SK-N-SH (cell line): ENCODE measurements at regions not wholly inside any gene's neighbourhood (a gene's known extent, or its start where the extent isn't known, plus 50 kb on each side); places are given as distances from the start of the nearest gene placed in this dataset.

Experiments used
- CTCF ChIA-PET: fragments of 300-600, 350-600 bp; formaldehyde crosslinking; extraction: SDS; loops from one replicate; lab custom pipeline; 2021; lab: Yijun Ruan, JAX
- POLR2A ChIA-PET: fragments of 350-600 bp; sonication (Branson Sonifier 250); formaldehyde crosslinking; extraction: SDS; loops from one replicate; lab custom pipeline; 2020; ENCODE audit warnings: antibody characterized with exemption, inconsistent platforms; lab: Yijun Ruan, JAX
- DNase-seq: peaks from one replicate; pipeline ENCODE4 v3.0.0; 2012
- H2AFZ ChIP-seq: fragments of 200-600 bp; sonication (generic); 2 replicates; pipeline ENCODE4 v1.8.1; 2016; ENCODE audit warnings: antibody characterized with exemption, mild to moderate bottlenecking, low read depth
- H3F3A ChIP-seq: fragments of 200-600 bp; sonication (generic); replicated peaks from 2 replicates; pipeline ENCODE3; 2016; ENCODE audit warnings: antibody characterized with exemption, mild to moderate bottlenecking; ENCODE audit not compliant: insufficient read depth
- H3K27ac ChIP-seq, 2 experiments: fragments of 200-500 bp in 1 of 2; fragments of 200-600 bp in 1 of 2; sonication (Bioruptor generic) in 1 of 2; sonication (generic), shearing (Covaris generic) in 1 of 2; 2 replicates each; pipeline versions ENCODE4 v1.5.1 to v1.6.1; 2014 to 2016; ENCODE audit warnings: low read depth in 2 of 2, inconsistent platforms in 1 of 2, low read length in 1 of 2, mild to moderate bottlenecking in 1 of 2, mixed read lengths in 1 of 2
- H3K27me3 ChIP-seq: fragments of 200-600 bp; sonication (generic), shearing (Covaris generic); 2 replicates; pipeline ENCODE4 v1.6.1; 2016; ENCODE audit warnings: mixed run types; ENCODE audit not compliant: insufficient read depth
- H3K36me3 ChIP-seq, 2 experiments: fragments of 200-500 bp in 1 of 2; fragments of 200-600 bp in 1 of 2; sonication (Bioruptor generic) in 1 of 2; sonication (generic) in 1 of 2; replicated peaks in 1 of 2; 2 replicates each; pipeline versions ENCODE3 to v1.5.1; 2014 to 2016; ENCODE audit warnings: low read length in 1 of 2, mild to moderate bottlenecking in 1 of 2; ENCODE audit not compliant: insufficient read depth in 2 of 2, control insufficient read depth in 1 of 2
- H3K4me1 ChIP-seq, 2 experiments: fragments of 200-500 bp in 1 of 2; fragments of 200-600 bp in 1 of 2; sonication (Bioruptor generic) in 1 of 2; sonication (generic), shearing (Covaris generic) in 1 of 2; 2 replicates each; pipeline versions ENCODE4 v1.5.1 to v1.6.1; 2014 to 2016; ENCODE audit warnings: low read depth in 1 of 2, low read length in 1 of 2, mixed run types in 1 of 2; ENCODE audit not compliant: insufficient read depth in 2 of 2, control insufficient read depth in 1 of 2
- H3K4me2 ChIP-seq: fragments of 200-600 bp; sonication (generic), shearing (Covaris generic); 2 replicates; pipeline ENCODE4 v1.6.1; 2017; ENCODE audit warnings: mixed run types
- H3K4me3 ChIP-seq, 2 experiments: fragments of 200-500 bp in 1 of 2; fragments of 200-600 bp in 1 of 2; sonication (Bioruptor generic) in 1 of 2; sonication (generic), shearing (Covaris generic) in 1 of 2; 2 replicates each; pipeline versions ENCODE4 v1.5.1 to v1.8.1; 2014 to 2016; ENCODE audit warnings: low read depth in 2 of 2, inconsistent platforms in 1 of 2, low read length in 1 of 2, mild to moderate bottlenecking in 1 of 2, mixed read lengths in 1 of 2, moderate library complexity in 1 of 2
- H3K79me2 ChIP-seq: fragments of 200-600 bp; sonication (generic); 2 replicates; pipeline ENCODE4 v1.8.1; 2017; ENCODE audit warnings: mild to moderate bottlenecking; ENCODE audit not compliant: insufficient read depth
- H3K9ac ChIP-seq: fragments of 200-600 bp; sonication (generic); 2 replicates; pipeline ENCODE4 v1.6.1; 2017; ENCODE audit warnings: mixed run types
- H3K9me2 ChIP-seq: fragments of 200-600 bp; sonication (generic); 2 replicates; pipeline ENCODE4 v1.6.1; 2017; ENCODE audit warnings: mixed run types
- H3K9me3 ChIP-seq: fragments of 200-600 bp; sonication (generic); 2 replicates; pipeline ENCODE4 v1.6.1; 2017; ENCODE audit warnings: mixed run types, mild to moderate bottlenecking, moderate library complexity
- H4K20me1 ChIP-seq: fragments of 200-600 bp; sonication (generic); 2 replicates; pipeline ENCODE4 v1.6.1; 2017; ENCODE audit warnings: mild to moderate bottlenecking, mixed run types; ENCODE audit not compliant: insufficient read depth
- CHD2 ChIP-seq: fragments of 150-350 bp; IDR thresholded peaks from 2 replicates; pipeline ENCODE4 v1.6.1; 2018; ENCODE audit warnings: low read length; ENCODE audit not compliant: partially characterized antibody
- ELF1 ChIP-seq: IDR thresholded peaks from 2 replicates; pipeline ENCODE4 v1.4.0; 2012
- FOSL2 ChIP-seq: IDR thresholded peaks from 2 replicates; pipeline ENCODE4 v1.4.0; 2012; ENCODE audit warnings: low read depth, mild to moderate bottlenecking, moderate library complexity, borderline replicate concordance
- FOXJ3 ChIP-seq: sonication (generic); formaldehyde crosslinking; IDR thresholded peaks from 2 replicates; pipeline ENCODE4 v1.5.1; 2020; ENCODE audit warnings: mild to moderate bottlenecking, missing genetic modification reagents
- FOXM1 ChIP-seq: IDR thresholded peaks from 2 replicates; pipeline ENCODE4 v1.4.0; 2012; ENCODE audit warnings: low read depth, mild to moderate bottlenecking
- GABPA ChIP-seq: IDR thresholded peaks from 2 replicates; pipeline ENCODE4 v1.4.0; 2012; ENCODE audit warnings: low read depth, mild to moderate bottlenecking
- JUND ChIP-seq: IDR thresholded peaks from 2 replicates; pipeline ENCODE4 v1.4.0; 2012
- NFIC ChIP-seq: IDR thresholded peaks from 2 replicates; pipeline ENCODE4 v1.4.0; 2012; ENCODE audit warnings: borderline replicate concordance
- NRF1 ChIP-seq: IDR thresholded peaks from 2 replicates; pipeline ENCODE4 v1.6.1; 2012; ENCODE audit warnings: low read depth, mild to moderate bottlenecking, low read length
- POLR2AphosphoS5 ChIP-seq: IDR thresholded peaks from 2 replicates; pipeline ENCODE4 v1.6.1; 2012; ENCODE audit warnings: low read depth, low read length
- RAD21 ChIP-seq: IDR thresholded peaks from 2 replicates; pipeline ENCODE4 v1.6.1; 2012; ENCODE audit warnings: mild to moderate bottlenecking, low read length
- RCOR1 ChIP-seq: fragments of 150-350 bp; IDR thresholded peaks from 2 replicates; pipeline ENCODE4 v1.6.1; 2017; ENCODE audit warnings: antibody characterized with exemption, low read length
- RXRA ChIP-seq: IDR thresholded peaks from 2 replicates; pipeline ENCODE4 v1.4.0; 2012; ENCODE audit warnings: low read depth, mild to moderate bottlenecking, borderline replicate concordance
- TEAD4 ChIP-seq: IDR thresholded peaks from 2 replicates; pipeline ENCODE4 v1.4.0; 2012; ENCODE audit warnings: mild to moderate bottlenecking, borderline replicate concordance; ENCODE audit not compliant: insufficient read depth
- WGBS: methylation state at CpG from one replicate; pipeline ENCODE4 v1.1.6; 2017; ENCODE audit warnings: low lambda C conversion rate; 5-methylcytosine and 5-hydroxymethylcytosine counted together
- TF ChIP-seq, protein P1 (sequence below): fragments of 200-600 bp; sonication (generic); IDR thresholded peaks from 2 replicates; pipeline ENCODE4 v1.6.1; 2017; ENCODE audit warnings: antibody characterized with exemption, mild to moderate bottlenecking, moderate library complexity
- TF ChIP-seq, protein P2 (sequence below): IDR thresholded peaks from 2 replicates; pipeline ENCODE4 v1.4.0; 2012; ENCODE audit warnings: low read depth
- TF ChIP-seq, protein P3 (sequence below): fragments of 150-350 bp; IDR thresholded peaks from 2 replicates; pipeline ENCODE4 v1.6.1; 2016; ENCODE audit warnings: mild to moderate bottlenecking, low read depth, low read length

DNA sequence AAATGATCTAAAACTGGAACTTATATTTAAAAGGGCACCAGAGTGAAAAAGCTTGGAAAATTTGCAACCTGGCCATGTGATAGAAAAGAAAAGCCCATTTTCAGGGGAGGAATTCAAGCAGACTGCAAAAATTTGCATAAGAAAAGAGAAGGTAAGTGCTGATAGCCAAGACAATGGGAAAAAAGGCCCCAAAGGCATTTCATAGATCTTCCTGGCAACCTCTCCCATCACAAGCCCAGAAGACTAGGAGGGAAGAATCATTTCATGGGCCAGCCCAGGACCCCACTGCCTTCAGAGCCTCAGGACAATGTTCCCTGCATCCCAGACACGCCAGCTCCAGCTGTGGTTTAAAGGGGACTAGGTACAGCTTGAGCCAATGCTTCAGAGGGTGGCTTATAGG is 887.3 kb upstream of the DIAPH2 start (continued):
- no peak for TF ChIP-seq POLR2AphosphoS5
- no peak for TF ChIP-seq FOXM1

- Histone ChIP-seq H3F3A (no peaks in the 10 kb centered on the region), H3K4me1 (no peaks in the 10 kb centered on the region), H2AFZ (no peak overlapping the region), H3K4me2 (no peak overlapping the region), H3K4me3 (no peak overlapping the region), H3K36me3 (no peaks in the 10 kb centered on the region), H3K9me3 (no peaks in the 10 kb centered on the region), H3K9ac (no peak overlapping the region), H4K20me1 (no peaks in the 10 kb centered on the region), H3K9me2 (no peaks in the 10 kb centered on the region), H3K27ac (no peak overlapping the region), H3K27me3 (no peaks in the 10 kb centered on the region), H3K79me2 (no peaks in the 10 kb centered on the region)
- POLR2A ChIA-PET, result no interaction called here
- CTCF ChIA-PET, result no interaction called here
- DNase-seq, result no peak
- WGBS, result 3% methylated on average over 1 of the region's 1 CpG
- no peak for TF ChIP-seq NRF1
- TF ChIP-seq, protein P1, sequence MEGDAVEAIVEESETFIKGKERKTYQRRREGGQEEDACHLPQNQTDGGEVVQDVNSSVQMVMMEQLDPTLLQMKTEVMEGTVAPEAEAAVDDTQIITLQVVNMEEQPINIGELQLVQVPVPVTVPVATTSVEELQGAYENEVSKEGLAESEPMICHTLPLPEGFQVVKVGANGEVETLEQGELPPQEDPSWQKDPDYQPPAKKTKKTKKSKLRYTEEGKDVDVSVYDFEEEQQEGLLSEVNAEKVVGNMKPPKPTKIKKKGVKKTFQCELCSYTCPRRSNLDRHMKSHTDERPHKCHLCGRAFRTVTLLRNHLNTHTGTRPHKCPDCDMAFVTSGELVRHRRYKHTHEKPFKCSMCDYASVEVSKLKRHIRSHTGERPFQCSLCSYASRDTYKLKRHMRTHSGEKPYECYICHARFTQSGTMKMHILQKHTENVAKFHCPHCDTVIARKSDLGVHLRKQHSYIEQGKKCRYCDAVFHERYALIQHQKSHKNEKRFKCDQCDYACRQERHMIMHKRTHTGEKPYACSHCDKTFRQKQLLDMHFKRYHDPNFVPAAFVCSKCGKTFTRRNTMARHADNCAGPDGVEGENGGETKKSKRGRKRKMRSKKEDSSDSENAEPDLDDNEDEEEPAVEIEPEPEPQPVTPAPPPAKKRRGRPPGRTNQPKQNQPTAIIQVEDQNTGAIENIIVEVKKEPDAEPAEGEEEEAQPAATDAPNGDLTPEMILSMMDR, result peak; percentile 45
Measured at GRCh38 chrX:95823796-95824195, 860.8 kb upstream of the DIAPH2 start.

DNA sequence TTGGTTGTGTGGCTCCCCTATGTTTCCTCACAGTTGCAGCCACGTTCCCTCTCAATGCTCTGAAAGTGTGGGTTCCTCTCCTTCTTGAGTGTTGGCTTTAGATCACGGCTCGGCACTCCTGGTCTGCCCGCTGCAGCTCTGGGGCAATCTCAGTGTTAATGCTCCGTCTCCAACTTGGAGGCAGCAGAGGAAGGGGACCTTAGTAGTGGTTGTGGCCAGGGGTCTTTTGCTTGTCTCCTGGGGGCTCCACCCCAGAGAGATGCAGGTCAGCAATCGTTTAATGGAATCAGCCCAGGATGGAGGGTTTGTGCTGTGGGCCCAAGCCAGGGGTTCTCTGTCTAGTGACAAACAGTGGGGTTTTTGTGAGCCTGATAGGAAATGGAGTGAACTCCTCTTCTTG is 849.4 kb upstream of the DIAPH2 start:
- no peaks in the 10 kb centered on the region for H3K9me3 ChIP-seq
- 3% methylated on average over 6 of the region's 6 CpGs for WGBS
- no peaks in the 10 kb centered on the region for H3K9me2 ChIP-seq
- no peaks in the 10 kb centered on the region for H3K36me3 ChIP-seq
- H3K79me2 ChIP-seq, result no peaks in the 10 kb centered on the region
- ChIA-PET POLR2A (no interaction called here), CTCF (no interaction called here)
- no peak overlapping the region for H3K4me3 ChIP-seq
- no peaks in the 10 kb centered on the region for H3F3A ChIP-seq
- no peak overlapping the region for H2AFZ ChIP-seq
- no peak overlapping the region for H3K27ac ChIP-seq
- H3K9ac ChIP-seq, result no peak overlapping the region
- no peaks in the 10 kb centered on the region for H4K20me1 ChIP-seq
- no peak for DNase-seq
- no peak overlapping the region for H3K4me2 ChIP-seq
- no peaks in the 10 kb centered on the region for H3K4me1 ChIP-seq
- H3K27me3 ChIP-seq, result no peaks in the 10 kb centered on the region
- TF ChIP-seq CHD2 (no peak), ELF1 (no peak), RAD21 (no peak)
- TF ChIP-seq, protein P2, sequence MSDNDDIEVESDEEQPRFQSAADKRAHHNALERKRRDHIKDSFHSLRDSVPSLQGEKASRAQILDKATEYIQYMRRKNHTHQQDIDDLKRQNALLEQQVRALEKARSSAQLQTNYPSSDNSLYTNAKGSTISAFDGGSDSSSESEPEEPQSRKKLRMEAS, result no peak

DNA sequence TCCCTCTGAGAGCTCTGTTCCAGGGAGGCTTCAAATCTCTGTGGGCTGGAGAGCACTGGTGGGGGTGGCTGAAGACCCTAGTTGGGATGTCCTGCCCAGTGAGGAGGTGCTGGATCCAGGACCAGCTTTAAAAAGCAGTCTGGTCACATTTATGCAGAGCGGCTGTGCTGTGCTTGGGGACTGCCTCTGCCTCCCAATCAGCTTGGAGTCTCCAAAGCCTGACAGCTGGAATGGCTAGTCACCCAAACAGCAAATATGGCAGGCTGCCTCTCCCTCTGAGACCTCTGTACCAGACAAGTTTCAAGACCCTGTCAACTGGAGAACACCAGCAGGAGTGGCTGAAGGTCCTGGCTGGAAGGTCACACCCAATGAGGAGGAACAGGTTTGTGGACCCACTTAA is 848.1 kb upstream of the DIAPH2 start:
- no peak for DNase-seq
- Histone ChIP-seq H3K4me1 (no peaks in the 10 kb centered on the region), H2AFZ (no peak overlapping the region), H4K20me1 (no peaks in the 10 kb centered on the region), H3K27ac (no peak overlapping the region), H3F3A (no peaks in the 10 kb centered on the region), H3K4me2 (no peak overlapping the region), H3K9ac (no peak overlapping the region), H3K79me2 (no peaks in the 10 kb centered on the region), H3K27me3 (no peaks in the 10 kb centered on the region), H3K9me3 (no peaks in the 10 kb centered on the region), H3K4me3 (no peak overlapping the region), H3K9me2 (no peaks in the 10 kb centered on the region), H3K36me3 (no peaks in the 10 kb centered on the region)
- no CpG with 5 or more reads among the region's 1 CpG for WGBS
- ChIA-PET CTCF (no interaction called here), POLR2A (no interaction called here)
- TF ChIP-seq RCOR1, result no peak
- TF ChIP-seq, protein P3, sequence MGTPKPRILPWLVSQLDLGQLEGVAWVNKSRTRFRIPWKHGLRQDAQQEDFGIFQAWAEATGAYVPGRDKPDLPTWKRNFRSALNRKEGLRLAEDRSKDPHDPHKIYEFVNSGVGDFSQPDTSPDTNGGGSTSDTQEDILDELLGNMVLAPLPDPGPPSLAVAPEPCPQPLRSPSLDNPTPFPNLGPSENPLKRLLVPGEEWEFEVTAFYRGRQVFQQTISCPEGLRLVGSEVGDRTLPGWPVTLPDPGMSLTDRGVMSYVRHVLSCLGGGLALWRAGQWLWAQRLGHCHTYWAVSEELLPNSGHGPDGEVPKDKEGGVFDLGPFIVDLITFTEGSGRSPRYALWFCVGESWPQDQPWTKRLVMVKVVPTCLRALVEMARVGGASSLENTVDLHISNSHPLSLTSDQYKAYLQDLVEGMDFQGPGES, result no peak
- no peak for TF ChIP-seq NRF1
- TF ChIP-seq, protein P1, result no peak
- TF ChIP-seq JUND, result no peak
- TF ChIP-seq, protein P2, result no peak
- TF ChIP-seq FOXJ3 (CRISPR knock-in tag), result no peak
- TF ChIP-seq FOSL2, result no peak
- TF ChIP-seq GABPA, result no peak
- TF ChIP-seq ELF1, result no peak
- TF ChIP-seq TEAD4, result no peak
- no peak for TF ChIP-seq RXRA
- TF ChIP-seq NFIC, result no peak
